Caco-2 (cell line): ENCODE measurements at regions not wholly inside any gene's neighbourhood (a gene's known extent, or its start where the extent isn't known, plus 50 kb on each side); places are given as distances from the start of the nearest gene placed in this dataset.

ENCODE experiments used
- BruUV-seq: library from RNA; stranded (reverse); fragments of 400-500 nt; replicated peaks from 2 replicates; lab custom pipeline; 2021; lab: Mats Ljungman, UMichigan
- CTCF ChIA-PET: fragments of 300-600 bp; sonication (Branson Sonifier 250); formaldehyde crosslinking; loops from one replicate; lab custom pipeline; 2022; ENCODE audit warnings: antibody characterized with exemption; lab: Charles Lee
- POLR2A ChIA-PET: fragments of 300-600 bp; sonication (Branson Sonifier 250); formaldehyde crosslinking; loops from one replicate; lab custom pipeline; 2022; ENCODE audit warnings: antibody characterized with exemption; lab: Charles Lee
- DNase-seq, 2 experiments: peaks; one replicate each; pipeline versions ENCODE4 v3.0.0 to v3.0.0-alpha.2; 2020 to 2022
- H3K27me3 ChIP-seq: replicated peaks from 2 replicates; pipeline ENCODE4 v1.6.0; 2011; ENCODE audit warnings: low read length; ENCODE audit not compliant: control insufficient read depth, insufficient read depth
- H3K36me3 ChIP-seq: 2 replicates; pipeline ENCODE4 v1.5.1; 2011; ENCODE audit warnings: low read length; ENCODE audit not compliant: control insufficient read depth, insufficient read depth
- H3K4me1 ChIP-seq: fragments of 250-450 bp; sonication (Bioruptor Pico); 2 replicates; pipeline ENCODE4 v1.5.1; 2020; ENCODE audit warnings: mild to moderate bottlenecking
- H3K4me3 ChIP-seq: 2 replicates; pipeline ENCODE4 v1.5.1; 2011; ENCODE audit warnings: low read depth, mild to moderate bottlenecking, control low read depth, low read length
- H3K9me3 ChIP-seq: fragments of 250-450 bp; sonication (Bioruptor Pico); 2 replicates; pipeline ENCODE4 v1.5.1; 2020; ENCODE audit warnings: mild to moderate bottlenecking, moderate library complexity
- H3K27ac Mint-ChIP-seq: one replicate; pipeline ENCODE4 v1.8.0; 2022; ENCODE audit warnings: mixed read lengths; ENCODE audit not compliant: unreplicated experiment
- H3K27me3 Mint-ChIP-seq: one replicate; pipeline ENCODE4 v1.8.0; 2022; ENCODE audit warnings: mixed read lengths; ENCODE audit not compliant: insufficient read depth, unreplicated experiment
- H3K36me3 Mint-ChIP-seq: one replicate; pipeline ENCODE4 v1.8.0; 2022; ENCODE audit warnings: mild to moderate bottlenecking, mixed read lengths; ENCODE audit not compliant: insufficient read depth, unreplicated experiment
- H3K4me1 Mint-ChIP-seq: one replicate; pipeline ENCODE4 v1.8.0; 2022; ENCODE audit warnings: low read depth, mixed read lengths; ENCODE audit not compliant: unreplicated experiment
- H3K4me3 Mint-ChIP-seq: one replicate; pipeline ENCODE4 v1.8.0; 2022; ENCODE audit warnings: mild to moderate bottlenecking, moderate library complexity, mixed read lengths; ENCODE audit not compliant: unreplicated experiment
- H3K9me3 Mint-ChIP-seq: one replicate; pipeline ENCODE4 v1.8.0; 2022; ENCODE audit warnings: mixed read lengths; ENCODE audit not compliant: unreplicated experiment
- CTCF ChIP-seq, 2 experiments: fragments of 200-600 bp in 1 of 2; IDR thresholded peaks; 1 replicate in 1 of 2; 2 replicates in 1 of 2; pipeline versions ENCODE4 v1.5.1 to v1.8.0; 2011 to 2022; ENCODE audit warnings: antibody characterized with exemption in 1 of 2, control low read depth in 1 of 2, inconsistent platforms in 1 of 2, low read depth in 1 of 2, low read length in 1 of 2, mild to moderate bottlenecking in 1 of 2, moderate library complexity in 1 of 2; ENCODE audit not compliant: insufficient read depth in 1 of 2, severe bottlenecking in 1 of 2, unreplicated experiment in 1 of 2
- intact Hi-C: fragments of 100-400 bp; cut with micrococcal nuclease; formaldehyde crosslinking; loops from one replicate; pipeline ENCODE4 v1.10.0; 2022; ENCODE audit not compliant: unreplicated experiment

DNA sequence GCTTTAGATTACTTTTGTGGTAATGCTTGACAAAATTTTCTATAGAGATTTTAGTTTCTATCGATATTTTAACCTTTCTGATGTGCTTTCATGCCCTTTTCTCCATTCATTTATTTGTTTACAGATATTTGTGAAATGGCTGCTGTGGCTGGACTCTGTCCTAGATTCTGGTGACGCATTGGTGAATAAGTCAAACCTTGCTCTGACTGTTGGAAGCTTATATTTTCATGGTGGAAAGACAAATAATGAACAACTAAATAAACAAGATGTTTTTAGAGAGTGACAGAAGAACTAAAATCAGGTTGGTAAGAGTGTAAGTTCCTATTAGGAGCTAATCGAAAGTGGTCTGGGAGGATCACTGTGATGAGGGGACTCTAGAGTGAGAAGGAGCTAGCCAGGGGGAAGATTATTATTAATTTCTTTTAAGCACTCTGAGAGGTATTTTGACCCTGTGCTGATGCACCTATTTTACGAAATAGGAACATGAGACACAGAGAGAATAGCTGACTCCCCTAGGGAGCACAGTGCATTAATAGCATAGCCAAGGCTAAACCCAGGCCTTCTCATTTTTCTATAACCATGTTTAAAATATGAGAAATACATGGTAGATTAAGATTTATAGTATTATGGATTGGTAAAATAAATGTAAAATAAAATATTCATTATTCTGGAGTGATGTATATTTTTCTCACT lies 411.9 kb upstream of the ARRDC3 start:
- ChIA-PET CTCF (no interaction called here), POLR2A (no interaction called here)
- Histone ChIP-seq H3K36me3 (no peaks in the 10 kb centered on the region), H3K9me3 (no peaks in the 10 kb centered on the region), H3K4me1 (no peaks in the 10 kb centered on the region), H3K27me3 (no peaks in the 10 kb centered on the region), H3K4me3 (no peak overlapping the region)
- H3K4me1 Mint-ChIP-seq = no peaks in the 10 kb centered on the region
- TF ChIP-seq CTCF (IDR thresholded peaks at IDR 0.05; ENCODE audit: insufficient read depth in 1 of 2, low read depth in 1 of 2, low read length in 1 of 2, severe bottlenecking in 1 of 2, unreplicated experiment in 1 of 2) = no peak
- no peak overlapping the region for H3K4me3 Mint-ChIP-seq
- no peaks in the 10 kb centered on the region for H3K9me3 Mint-ChIP-seq
- no peak overlapping the region for H3K27ac Mint-ChIP-seq
- H3K36me3 Mint-ChIP-seq = no peaks in the 10 kb centered on the region
- intact Hi-C loops = no loop called here
- BruUV-seq = no TSS peak
- DNase-seq = no peak
- H3K27me3 Mint-ChIP-seq = no peaks in the 10 kb centered on the region

GRCh38 chr5:91794455-91794854 lies 411.3 kb upstream of the ARRDC3 start:
- POLR2A ChIA-PET = no interaction called here
- Histone ChIP-seq H3K4me3 (no peak overlapping the region), H3K36me3 (no peaks in the 10 kb centered on the region), H3K4me1 (no peaks in the 10 kb centered on the region), H3K9me3 (no peaks in the 10 kb centered on the region), H3K27me3 (no peaks in the 10 kb centered on the region)
- DNase-seq = no peak
- no peak overlapping the region for H3K27ac Mint-ChIP-seq
- no peaks in the 10 kb centered on the region for H3K36me3 Mint-ChIP-seq
- intact Hi-C loops = no loop called here
- no peak overlapping the region for H3K4me3 Mint-ChIP-seq
- CTCF ChIA-PET = no interaction called here
- no peaks in the 10 kb centered on the region for H3K27me3 Mint-ChIP-seq
- TF ChIP-seq CTCF (IDR thresholded peaks at IDR 0.05; ENCODE audit: insufficient read depth in 1 of 2, low read depth in 1 of 2, low read length in 1 of 2, severe bottlenecking in 1 of 2, unreplicated experiment in 1 of 2) = no peak
- H3K9me3 Mint-ChIP-seq = no peaks in the 10 kb centered on the region
- BruUV-seq = no TSS peak
- H3K4me1 Mint-ChIP-seq = no peaks in the 10 kb centered on the region

DNA sequence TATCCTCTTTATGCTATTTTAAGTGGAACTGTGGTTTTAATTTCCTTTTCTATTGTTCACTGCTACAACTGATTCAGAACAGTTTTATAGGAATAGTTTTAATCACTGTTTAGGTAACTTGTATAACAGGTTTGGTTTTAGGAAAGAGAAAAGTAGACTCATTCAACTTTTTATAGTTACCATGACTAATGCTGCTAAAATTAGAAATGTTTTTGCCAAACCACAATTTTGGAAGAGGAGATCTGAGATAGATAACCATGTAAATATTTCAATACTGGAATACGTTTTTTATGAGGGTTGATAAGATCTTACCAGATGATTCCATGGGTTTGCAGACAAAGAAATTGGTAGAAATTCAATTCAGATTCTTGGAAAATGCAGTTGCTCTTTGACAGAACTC lies 404.6 kb upstream of the ARRDC3 start:
- ChIA-PET CTCF (no interaction called here), POLR2A (no interaction called here)
- Mint-ChIP-seq H3K36me3 (no peaks in the 10 kb centered on the region), H3K9me3 (no peaks in the 10 kb centered on the region), H3K27ac (no peak overlapping the region), H3K4me3 (no peak overlapping the region), H3K27me3 (no peaks in the 10 kb centered on the region), H3K4me1 (no peaks in the 10 kb centered on the region)
- no peaks in the 10 kb centered on the region for H3K27me3 ChIP-seq
- DNase-seq = no peak
- H3K4me3 ChIP-seq = no peak overlapping the region
- no peaks in the 10 kb centered on the region for H3K4me1 ChIP-seq
- H3K36me3 ChIP-seq = no peaks in the 10 kb centered on the region
- intact Hi-C loops = no loop called here
- no peak for TF ChIP-seq CTCF (IDR thresholded peaks at IDR 0.05; ENCODE audit: insufficient read depth in 1 of 2, low read depth in 1 of 2, low read length in 1 of 2, severe bottlenecking in 1 of 2, unreplicated experiment in 1 of 2)
- BruUV-seq = no TSS peak
- no peaks in the 10 kb centered on the region for H3K9me3 ChIP-seq
